HCT116 (cell line): ENCODE measurements at regions not wholly inside any gene's neighbourhood (a gene's known extent, or its start where the extent isn't known, plus 50 kb on each side); places are given as distances from the start of the nearest gene placed in this dataset.

Experiments used
- ATAC-seq: fragments of 200-7000 bp; cut with Tn5 transposase; 2 replicates; pipeline ENCODE4 v1.9.1; 2020; ENCODE audit warnings: mild to moderate bottlenecking, moderate library complexity
- BruUV-seq: library from RNA; stranded (reverse); fragments of 400-500 nt; replicated peaks from 2 replicates; lab custom pipeline; 2021; lab: Mats Ljungman, UMichigan
- CTCF ChIA-PET: fragments of 300-600 bp; sonication (Branson Sonifier 250); formaldehyde crosslinking; loops from one replicate; lab custom pipeline; 2021; ENCODE audit warnings: antibody characterized with exemption; lab: Charles Lee
- POLR2A ChIA-PET: fragments of 300-600, 350-600 bp; sonication (Branson Sonifier 250); formaldehyde crosslinking; loops from one replicate; lab custom pipeline; 2021; ENCODE audit warnings: antibody characterized with exemption; lab: Charles Lee
- RAD21 ChIA-PET, 2 experiments: fragments of 300-600 bp; sonication (Branson Sonifier 250); formaldehyde crosslinking; loops; one replicate each; lab custom pipeline; 2023; ENCODE audit warnings: low total read pairs in 2 of 2; ENCODE audit not compliant: uncharacterized antibody in 2 of 2, unreplicated experiment in 2 of 2, low non-redundant PET in 1 of 2; lab: Charles Lee
- DNase-seq: peaks from one replicate; pipeline ENCODE4 v3.0.0-alpha.2; 2010; ENCODE audit warnings: low read depth, low spot score
- H2AFZ ChIP-seq: fragments of 200-600 bp; shearing (Covaris generic), sonication (generic); 2 replicates; pipeline ENCODE4 v1.6.1; 2017; ENCODE audit warnings: low read depth, mixed run types, mixed read lengths, antibody characterized with exemption, low read length; ENCODE audit not compliant: poor library complexity, severe bottlenecking
- H3K27ac ChIP-seq: 2 replicates; pipeline ENCODE4 v1.5.1; 2012; ENCODE audit warnings: low read depth, low read length
- H3K27me3 ChIP-seq: fragments of 200-600 bp; sonication (generic); 2 replicates; pipeline ENCODE4 v1.6.1; 2016; ENCODE audit warnings: mixed run types, low read length, mixed read lengths; ENCODE audit not compliant: insufficient read depth
- H3K36me3 ChIP-seq, 2 experiments: fragments of 200-500 bp in 1 of 2; fragments of 200-600 bp in 1 of 2; sonication (Bioruptor generic) in 1 of 2; sonication (generic) in 1 of 2; 2 replicates each; pipeline versions ENCODE4 v1.5.1 to v1.6.1; 2014 to 2016; ENCODE audit warnings: low read length in 2 of 2, inconsistent platforms in 1 of 2, mixed read lengths in 1 of 2, mixed run types in 1 of 2; ENCODE audit not compliant: insufficient read depth in 2 of 2, control insufficient read depth in 1 of 2
- H3K4me1 ChIP-seq, 2 experiments: fragments of 200-600 bp in 1 of 2; sonication (generic) in 1 of 2; 2 replicates each; pipeline versions ENCODE4 v1.5.1 to v1.6.1; 2012 to 2017; ENCODE audit warnings: low read length in 2 of 2, inconsistent platforms in 1 of 2, mild to moderate bottlenecking in 1 of 2, mixed read lengths in 1 of 2, mixed run types in 1 of 2, moderate library complexity in 1 of 2; ENCODE audit not compliant: insufficient read depth in 2 of 2, control insufficient read depth in 1 of 2
- H3K4me2 ChIP-seq: fragments of 200-600 bp; sonication (generic); 2 replicates; pipeline ENCODE4 v1.6.1; 2017; ENCODE audit warnings: mixed run types, low read length, mixed read lengths
- H3K4me3 ChIP-seq, 2 experiments: fragments of 200-600 bp in 1 of 2; sonication (generic) in 1 of 2; replicated peaks in 1 of 2; 2 replicates each; pipeline ENCODE4 v1.5.1; 2011 to 2016; ENCODE audit warnings: low read length in 2 of 2, control low read depth in 1 of 2, low read depth in 1 of 2, mild to moderate bottlenecking in 1 of 2, mixed read lengths in 1 of 2, mixed run types in 1 of 2
- H3K79me2 ChIP-seq: fragments of 200-600 bp; sonication (generic); 2 replicates; pipeline ENCODE4 v1.6.1; 2017; ENCODE audit warnings: mild to moderate bottlenecking, mixed run types, low read length, moderate library complexity, mixed read lengths; ENCODE audit not compliant: insufficient read depth
- H3K9ac ChIP-seq: fragments of 200-600 bp; sonication (generic); 2 replicates; pipeline ENCODE4 v1.6.1; 2016; ENCODE audit warnings: low read length, mixed read lengths
- H3K9me2 ChIP-seq: fragments of 200-600 bp; sonication (generic), shearing (Covaris generic); 2 replicates; pipeline ENCODE4 v1.6.1; 2017; ENCODE audit warnings: mixed run types, mild to moderate bottlenecking, moderate library complexity; ENCODE audit not compliant: insufficient read depth
- H3K9me3 ChIP-seq, 2 experiments: fragments of 200-500 bp in 1 of 2; fragments of 200-600 bp in 1 of 2; sonication (Bioruptor generic) in 1 of 2; sonication (generic) in 1 of 2; 2 replicates each; pipeline ENCODE4 v1.6.1; 2014 to 2017; ENCODE audit warnings: low read length in 2 of 2, mixed read lengths in 2 of 2, inconsistent platforms in 1 of 2, low read depth in 1 of 2, mild to moderate bottlenecking in 1 of 2, mixed run types in 1 of 2, moderate library complexity in 1 of 2; ENCODE audit not compliant: control insufficient read depth in 1 of 2, insufficient read depth in 1 of 2
- H4K20me1 ChIP-seq: fragments of 200-600 bp; sonication (generic), shearing (Covaris generic); 2 replicates; pipeline ENCODE4 v1.6.1; 2017; ENCODE audit warnings: mixed run types, mild to moderate bottlenecking, moderate library complexity; ENCODE audit not compliant: insufficient read depth
- ATF3 ChIP-seq: IDR thresholded peaks from 2 replicates; pipeline ENCODE4 v1.6.1; 2012
- CBX3 ChIP-seq: IDR thresholded peaks from 2 replicates; pipeline ENCODE4 v1.6.1; 2012; ENCODE audit warnings: low read depth
- CTCF ChIP-seq, 3 experiments: fragments of 200-600 bp in 1 of 3; sonication (generic) in 1 of 3; IDR thresholded peaks in 2 of 3; conservative IDR thresholded peaks in 1 of 3; 2 replicates each; pipeline ENCODE4 v1.5.1; 2012 to 2017; ENCODE audit warnings: low read depth in 2 of 3, low read length in 2 of 3, antibody characterized with exemption in 1 of 3, borderline replicate concordance in 1 of 3, control low read depth in 1 of 3, mild to moderate bottlenecking in 1 of 3, mixed read lengths in 1 of 3, mixed run types in 1 of 3, moderate library complexity in 1 of 3; ENCODE audit not compliant: insufficient read depth in 1 of 3
- ELF1 ChIP-seq: IDR thresholded peaks from 2 replicates; pipeline ENCODE4 v1.6.1; 2012; ENCODE audit warnings: low read depth, borderline replicate concordance
- EZH2 ChIP-seq: fragments of 200-600 bp; sonication (generic); IDR thresholded peaks from 2 replicates; pipeline ENCODE4 v1.6.1; 2017; ENCODE audit warnings: antibody characterized with exemption, mixed run types
- EZH2phosphoT487 ChIP-seq: fragments of 200-600 bp; IDR thresholded peaks from 2 replicates; pipeline ENCODE4 v1.6.1; 2018; ENCODE audit warnings: antibody characterized with exemption, borderline replicate concordance
- FOSL1 ChIP-seq: IDR thresholded peaks from 2 replicates; pipeline ENCODE4 v1.6.1; 2012; ENCODE audit warnings: low read depth
- JUND ChIP-seq: IDR thresholded peaks from 2 replicates; pipeline ENCODE4 v1.6.1; 2012
- MAX ChIP-seq: IDR thresholded peaks from 2 replicates; pipeline ENCODE4 v1.6.1; 2012
- POLR2A ChIP-seq: IDR thresholded peaks from 2 replicates; pipeline ENCODE4 v1.7.0; 2011; ENCODE audit warnings: borderline replicate concordance; ENCODE audit not compliant: insufficient read depth, insufficient read length; ENCODE audit errors: extremely low read depth
- POLR2AphosphoS5 ChIP-seq: IDR thresholded peaks from 2 replicates; pipeline ENCODE4 v1.6.1; 2011; ENCODE audit warnings: mild to moderate bottlenecking, low read depth, low read length, moderate library complexity
- RAD21 ChIP-seq: IDR thresholded peaks from 2 replicates; pipeline ENCODE4 v1.6.1; 2012; ENCODE audit warnings: low read depth, mild to moderate bottlenecking
- SIN3A ChIP-seq: IDR thresholded peaks from 2 replicates; pipeline ENCODE4 v1.6.1; 2012; ENCODE audit warnings: low read depth
- SP1 ChIP-seq: IDR thresholded peaks from 2 replicates; pipeline ENCODE4 v1.6.1; 2012; ENCODE audit warnings: low read depth
- SRF ChIP-seq: IDR thresholded peaks from 2 replicates; pipeline ENCODE4 v1.6.1; 2012; ENCODE audit warnings: low read depth
- TCF7L2 ChIP-seq: IDR thresholded peaks from 2 replicates; pipeline ENCODE4 v1.7.0; 2011; ENCODE audit warnings: borderline replicate concordance, inconsistent platforms; ENCODE audit not compliant: insufficient read depth, insufficient read length; ENCODE audit errors: extremely low read depth
- ZBTB33 ChIP-seq: IDR thresholded peaks from 2 replicates; pipeline ENCODE4 v1.6.1; 2011; ENCODE audit warnings: mild to moderate bottlenecking, low read length, moderate library complexity; ENCODE audit not compliant: insufficient replicate concordance; ENCODE audit errors: extremely low read depth
- ZNF274 ChIP-seq: fragments of 200-500 bp; sonication (Bioruptor generic); IDR thresholded peaks from 2 replicates; pipeline ENCODE4 v1.6.1; 2014; ENCODE audit warnings: mild to moderate bottlenecking, low read depth, low read length, inconsistent platforms
- intact Hi-C: fragments of 100-400 bp; cut with micrococcal nuclease; formaldehyde crosslinking; loops from 2 replicates; pipeline ENCODE4 v1.10.0; 2022

- Histone ChIP-seq H3K79me2 (no peaks in the 10 kb centered on the region), H3K4me1 (no peaks in the 10 kb centered on the region), H3K4me3 (no peak overlapping the region), H3K36me3 (no peaks in the 10 kb centered on the region), H3K4me2 (no peak overlapping the region), H3K9me2 (no peaks in the 10 kb centered on the region), H2AFZ (no peak overlapping the region), H4K20me1 (no peaks in the 10 kb centered on the region), H3K27ac (no peak overlapping the region), H3K27me3 (no peaks in the 10 kb centered on the region), H3K9me3 (peaks cover 3 to 15% of the 10 kb centered on the region in 2 experiments; a peak in 3 of 4 replicates), H3K9ac (no peak overlapping the region)
- no peak for TF ChIP-seq JUND
- no peak for TF ChIP-seq CBX3
- TF ChIP-seq EZH2, result no peak
- no TSS peak for BruUV-seq
- RAD21 ChIA-PET, result no interaction called here
- DNase-seq (no peak), ATAC-seq (no peak)
- intact Hi-C loops, result no loop called here
- POLR2A ChIA-PET, result no interaction called here
- CTCF ChIA-PET, result no interaction called here
These were observed 1153.6 kb downstream of the FLRT2 start for GRCh38 chr14:86683561-86683960.

- no peaks in the 10 kb centered on the region for H3K79me2 ChIP-seq
- H3K9ac ChIP-seq, result no peak overlapping the region
- intact Hi-C loops, result no loop called here
- no peak overlapping the region for H3K4me3 ChIP-seq
- no peak for ATAC-seq
- TF ChIP-seq FOSL1 (no peak), RAD21 (no peak), CTCF (IDR thresholded peaks at IDR 0.05 in 2 of 3, conservative IDR thresholded peaks at IDR 0.05 in 1 of 3; ENCODE audit: borderline replicate concordance in 1 of 3, insufficient read depth in 1 of 3, low read depth in 2 of 3, low read length in 2 of 3) (no peak), CBX3 (no peak), POLR2AphosphoS5 (no peak), ZNF274 (no peak), EZH2phosphoT487 (no peak), ZBTB33 (no peak), ELF1 (no peak), JUND (no peak), SRF (no peak), ATF3 (no peak), SIN3A (no peak), SP1 (no peak), TCF7L2 (no peak), MAX (no peak), POLR2A (no peak)
- no peak overlapping the region for H3K27ac ChIP-seq
- DNase-seq, result no peak
- peaks cover 16 to 24% of the 10 kb centered on the region in 2 experiments; a peak in 2 of 4 replicates for H3K9me3 ChIP-seq
- no peaks in the 10 kb centered on the region for H3K27me3 ChIP-seq
- H4K20me1 ChIP-seq, result no peaks in the 10 kb centered on the region
- no peak overlapping the region for H2AFZ ChIP-seq
- no peaks in the 10 kb centered on the region for H3K9me2 ChIP-seq
- H3K4me2 ChIP-seq, result no peak overlapping the region
- RAD21 ChIA-PET, result no interaction called here
- no peaks in the 10 kb centered on the region for H3K36me3 ChIP-seq
- H3K4me1 ChIP-seq, result no peaks in the 10 kb centered on the region
- CTCF ChIA-PET, result no interaction called here
- POLR2A ChIA-PET, result no interaction called here
- BruUV-seq, result no TSS peak
These were observed 1145.1 kb downstream of the FLRT2 start for GRCh38 chr14:86675059-86675458.
